ENCODE measurements at regions not wholly inside any gene's neighbourhood (a gene's known extent, or its start where the extent isn't known, plus 50 kb on each side); places are given as distances from the start of the nearest gene placed in this dataset.

DNA sequence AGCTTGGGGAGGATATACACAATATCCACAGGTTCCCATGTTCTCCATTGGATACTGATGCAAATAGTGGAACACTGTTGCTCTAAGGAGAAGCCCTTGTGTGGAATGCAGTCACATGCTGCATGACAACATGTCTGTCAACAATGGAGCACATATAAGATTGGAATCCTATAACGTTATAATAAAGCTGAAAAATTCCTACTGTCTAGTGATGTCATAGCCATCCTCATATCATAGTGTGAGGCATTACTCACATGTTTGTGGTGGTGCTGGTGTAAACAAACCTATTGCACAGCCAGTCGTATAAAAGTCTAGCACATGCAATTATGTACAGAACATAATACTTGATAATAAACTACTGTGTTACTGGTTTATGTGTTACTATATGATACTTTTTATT is 394.7 kb downstream of the FBXO15 start:
- Histone ChIP-seq H3K27ac (no peak overlapping the region), H3K4me3 (no peak overlapping the region)
- TF ChIP-seq, protein P1, sequence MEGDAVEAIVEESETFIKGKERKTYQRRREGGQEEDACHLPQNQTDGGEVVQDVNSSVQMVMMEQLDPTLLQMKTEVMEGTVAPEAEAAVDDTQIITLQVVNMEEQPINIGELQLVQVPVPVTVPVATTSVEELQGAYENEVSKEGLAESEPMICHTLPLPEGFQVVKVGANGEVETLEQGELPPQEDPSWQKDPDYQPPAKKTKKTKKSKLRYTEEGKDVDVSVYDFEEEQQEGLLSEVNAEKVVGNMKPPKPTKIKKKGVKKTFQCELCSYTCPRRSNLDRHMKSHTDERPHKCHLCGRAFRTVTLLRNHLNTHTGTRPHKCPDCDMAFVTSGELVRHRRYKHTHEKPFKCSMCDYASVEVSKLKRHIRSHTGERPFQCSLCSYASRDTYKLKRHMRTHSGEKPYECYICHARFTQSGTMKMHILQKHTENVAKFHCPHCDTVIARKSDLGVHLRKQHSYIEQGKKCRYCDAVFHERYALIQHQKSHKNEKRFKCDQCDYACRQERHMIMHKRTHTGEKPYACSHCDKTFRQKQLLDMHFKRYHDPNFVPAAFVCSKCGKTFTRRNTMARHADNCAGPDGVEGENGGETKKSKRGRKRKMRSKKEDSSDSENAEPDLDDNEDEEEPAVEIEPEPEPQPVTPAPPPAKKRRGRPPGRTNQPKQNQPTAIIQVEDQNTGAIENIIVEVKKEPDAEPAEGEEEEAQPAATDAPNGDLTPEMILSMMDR (IDR thresholded peaks at IDR 0.05) = no peak
- DNase-seq (ENCODE audit: low spot score) = no peak

- TF ChIP-seq, protein P1 (IDR thresholded peaks at IDR 0.05) = no peak
- DNase-seq (ENCODE audit: low spot score) = no peak
Measured at GRCh38 chr18:73752546-73752945, 395.1 kb downstream of the FBXO15 start.

DNA sequence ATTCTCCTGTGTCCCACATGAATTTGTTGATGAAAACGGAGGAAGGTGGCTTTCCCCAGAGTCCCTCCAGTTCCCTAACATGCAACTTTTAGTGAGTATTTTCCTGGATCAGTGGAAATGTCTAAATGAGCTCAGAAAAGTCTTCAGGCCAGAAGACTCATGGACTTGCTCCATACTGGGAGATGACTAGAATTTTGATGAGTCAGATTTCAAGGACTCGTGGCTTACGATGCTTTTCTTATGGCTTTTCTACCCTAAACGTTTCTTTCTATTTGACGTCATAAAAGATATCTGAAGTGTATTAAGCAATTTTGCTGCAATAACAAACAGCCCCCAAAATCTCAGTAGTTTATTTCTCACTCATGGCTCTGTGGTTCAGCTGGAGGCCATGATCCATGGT is 397.6 kb downstream of the FBXO15 start:
- no peak for DNase-seq (ENCODE audit: low spot score)
- no peak overlapping the region for H3K4me3 ChIP-seq
- TF ChIP-seq, protein P1 (IDR thresholded peaks at IDR 0.05) = no peak
- no peak overlapping the region for H3K27ac ChIP-seq

More at GRCh38 chr18:73752546-73752945, 395.1 kb downstream of the FBXO15 start:
- H3K27ac ChIP-seq = no peak overlapping the region
- H3K4me3 ChIP-seq = no peak overlapping the region

- H3K4me3 ChIP-seq = no peak overlapping the region
- TF ChIP-seq, protein P1 (IDR thresholded peaks at IDR 0.05) = no peak
- no peak for DNase-seq (ENCODE audit: low spot score)
- no peak overlapping the region for H3K27ac ChIP-seq
Measured at GRCh38 chr18:73749304-73749703, 398.3 kb downstream of the FBXO15 start.

DNA sequence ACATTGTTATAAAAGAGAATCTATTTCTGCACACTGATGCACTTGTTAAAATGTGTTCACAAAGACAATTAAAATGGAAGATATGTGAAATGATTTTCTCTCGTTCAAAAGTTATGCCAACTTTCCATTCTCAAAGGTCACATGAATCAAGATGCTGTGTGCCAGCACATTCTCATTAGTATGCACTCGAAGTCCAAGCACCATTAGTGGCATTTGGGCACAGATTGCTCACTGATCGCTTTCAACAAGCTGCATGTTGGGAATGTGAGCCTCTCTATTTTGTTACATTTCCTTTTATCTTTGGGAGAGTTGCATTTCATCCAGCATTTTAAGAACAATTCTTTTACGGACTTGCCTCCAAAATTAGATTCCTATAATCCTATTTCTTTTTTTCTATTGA is 398.9 kb downstream of the FBXO15 start:
- DNase-seq (ENCODE audit: low spot score) = no peak
- no peak overlapping the region for H3K4me3 ChIP-seq
- TF ChIP-seq, protein P1 (IDR thresholded peaks at IDR 0.05) = no peak
- H3K27ac ChIP-seq = no peak overlapping the region

GRCh38 chr18:73746101-73746500 is 401.5 kb downstream of the FBXO15 start:
- H3K27ac ChIP-seq = no peak overlapping the region
- H3K4me3 ChIP-seq = no peak overlapping the region
- TF ChIP-seq, protein P1 (IDR thresholded peaks at IDR 0.05) = no peak
- DNase-seq (ENCODE audit: low spot score) = no peak

DNA sequence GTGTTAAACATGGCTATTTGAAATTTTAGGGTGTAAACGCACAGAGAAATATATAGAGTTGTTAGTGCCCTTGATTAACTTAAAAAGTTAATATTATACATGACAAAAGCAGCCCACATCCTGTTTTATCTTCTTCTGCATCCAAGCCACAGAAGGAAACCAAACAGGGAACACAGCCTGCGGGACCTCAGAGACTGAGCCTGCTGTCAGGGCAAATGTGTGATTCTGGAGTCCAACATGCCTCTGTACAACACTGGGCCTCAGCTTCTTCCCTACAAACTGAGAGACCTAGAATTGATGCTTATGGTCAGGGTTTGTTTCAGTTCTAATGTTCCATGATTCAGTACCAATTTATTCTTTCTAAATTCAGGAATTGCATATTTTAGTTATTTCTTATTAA is 404.7 kb downstream of the FBXO15 start:
- TF ChIP-seq, protein P1 (IDR thresholded peaks at IDR 0.05) = no peak
- DNase-seq (ENCODE audit: low spot score) = no peak
- Histone ChIP-seq H3K4me3 (no peak overlapping the region), H3K27ac (no peak overlapping the region)

Data from coronary artery (tissue), 2 donors.